PFSK-1 (cell line): ENCODE measurements at regions not wholly inside any gene's neighbourhood (a gene's known extent, or its start where the extent isn't known, plus 50 kb on each side); places are given as distances from the start of the nearest gene placed in this dataset.

ENCODE experiments used
- FOXP2 ChIP-seq: optimal IDR thresholded peaks from 2 replicates; pipeline ENCODE3; 2011; ENCODE audit warnings: borderline replicate concordance, control low read depth, inconsistent platforms; ENCODE audit not compliant: insufficient read depth; ENCODE audit errors: extremely low read length, extremely low read depth
- POLR2AphosphoS5 ChIP-seq: IDR thresholded peaks from 2 replicates; pipeline ENCODE4 v1.6.1; 2012; ENCODE audit warnings: low read depth, mild to moderate bottlenecking, control low read depth, low read length, moderate library complexity
- REST ChIP-seq, 2 experiments: IDR thresholded peaks; 2 replicates each; pipeline versions ENCODE4 v1.6.1 to v1.8.0; 2011 to 2012; ENCODE audit warnings: low read depth in 2 of 2, low read length in 2 of 2, control low read depth in 1 of 2, inconsistent platforms in 1 of 2, mild to moderate bottlenecking in 1 of 2, moderate library complexity in 1 of 2; ENCODE audit not compliant: insufficient read depth in 1 of 2
- SIN3A ChIP-seq: IDR thresholded peaks from 2 replicates; pipeline ENCODE4 v1.6.1; 2012; ENCODE audit warnings: mild to moderate bottlenecking, low read length, moderate library complexity, borderline replicate concordance; ENCODE audit not compliant: insufficient read depth
- TAF1 ChIP-seq: IDR thresholded peaks from 2 replicates; pipeline ENCODE4 v1.6.1; 2012; ENCODE audit warnings: low read length, control low read depth, borderline replicate concordance; ENCODE audit not compliant: insufficient read depth

DNA sequence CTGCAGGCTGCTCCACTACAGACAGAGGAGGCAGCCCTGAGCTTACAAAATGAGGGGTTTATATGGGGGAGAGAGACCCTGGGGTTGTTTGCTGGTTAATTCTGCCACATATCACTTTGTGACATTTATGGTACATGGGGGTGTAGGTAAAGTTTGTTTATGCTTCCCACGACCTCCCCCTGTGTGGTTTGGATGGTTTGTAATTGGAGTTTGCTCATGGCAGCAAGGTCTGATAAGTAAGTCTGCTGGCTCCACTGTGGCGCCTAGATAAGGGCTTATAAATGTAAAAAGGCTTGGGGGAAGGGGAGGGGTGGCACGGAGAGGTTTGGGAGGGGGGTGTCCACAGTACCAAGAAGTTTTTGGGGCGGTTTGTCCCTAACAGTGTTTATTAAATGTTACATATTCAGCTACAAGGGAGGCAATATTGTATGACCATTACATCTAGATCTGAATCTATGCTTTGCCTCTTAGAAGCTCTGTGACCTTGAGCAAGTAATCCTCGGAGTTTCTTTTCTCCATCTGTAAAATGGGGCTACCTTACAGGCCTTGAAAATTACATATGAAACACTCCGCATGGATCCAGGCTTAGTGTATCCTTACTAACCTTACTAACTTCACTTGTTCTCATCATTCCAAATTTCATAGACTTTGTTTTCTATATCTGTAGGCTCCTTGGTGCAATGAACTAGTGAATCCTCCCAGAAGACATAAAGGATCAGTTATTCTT is 204.8 kb upstream of the NOX3 start:
- no peak for TF ChIP-seq POLR2AphosphoS5
- TF ChIP-seq SIN3A = no peak
- no peak for TF ChIP-seq TAF1
- TF ChIP-seq REST (IDR thresholded peaks at IDR 0.05; ENCODE audit: insufficient read depth in 1 of 2, low read depth in 2 of 2, low read length in 2 of 2) = no peak
- no peak for TF ChIP-seq FOXP2
